ENCODE measurements at regions not wholly inside any gene's neighbourhood (a gene's known extent, or its start where the extent isn't known, plus 50 kb on each side); places are given as distances from the start of the nearest gene placed in this dataset.

DNA sequence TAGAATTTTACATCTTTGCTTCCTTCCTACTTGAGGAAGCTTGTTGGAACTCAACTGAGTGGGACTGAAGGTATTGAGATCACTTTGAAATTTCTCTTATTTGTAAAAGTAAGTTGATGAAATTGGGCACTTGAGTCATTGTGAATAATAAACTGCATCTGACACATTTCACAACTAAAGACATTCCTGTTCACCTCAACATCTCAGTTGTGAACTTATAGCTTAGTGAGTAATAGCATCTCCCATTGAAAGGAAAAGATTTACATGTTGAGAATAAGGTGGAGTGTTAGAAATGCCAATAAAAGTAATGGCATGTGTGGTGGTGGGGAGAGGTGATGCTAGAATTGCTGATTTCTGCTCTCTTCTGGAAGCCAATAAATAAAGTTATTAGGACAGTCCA, 145.0 kb downstream of the SLC24A2 start:
- no peak for TF ChIP-seq CTCF (IDR thresholded peaks at IDR 0.05; ENCODE audit: low read depth, low read length, missing control alignments)
- DNase-seq (ENCODE audit: low read depth), result no peak
- no peak overlapping the region for H3K4me3 ChIP-seq (ENCODE audit: low read depth, low read length)

DNA sequence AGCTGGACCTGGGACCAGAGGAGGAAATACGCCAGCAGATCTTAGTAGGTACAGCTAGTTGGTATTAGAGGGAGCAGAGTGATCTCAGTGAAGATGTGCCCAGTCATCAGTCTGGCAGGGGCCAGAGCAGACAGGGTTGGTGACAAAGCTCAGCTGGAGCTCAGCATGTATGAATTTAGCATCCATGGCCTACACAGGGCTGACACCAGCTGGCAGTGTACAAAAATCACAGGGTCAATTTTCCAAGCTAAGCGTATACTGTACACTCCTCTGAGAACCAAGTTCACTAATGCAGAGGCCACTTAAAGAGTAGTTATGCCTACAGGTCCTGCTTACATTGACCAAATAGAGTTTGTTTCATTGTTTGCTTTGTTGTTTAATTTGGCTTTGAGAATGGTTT, 146.6 kb downstream of the SLC24A2 start:
- DNase-seq (ENCODE audit: low read depth), result no peak
- H3K4me3 ChIP-seq (ENCODE audit: low read depth, low read length), result no peak overlapping the region
- no peak for TF ChIP-seq CTCF (IDR thresholded peaks at IDR 0.05; ENCODE audit: low read depth, low read length, missing control alignments)

DNA sequence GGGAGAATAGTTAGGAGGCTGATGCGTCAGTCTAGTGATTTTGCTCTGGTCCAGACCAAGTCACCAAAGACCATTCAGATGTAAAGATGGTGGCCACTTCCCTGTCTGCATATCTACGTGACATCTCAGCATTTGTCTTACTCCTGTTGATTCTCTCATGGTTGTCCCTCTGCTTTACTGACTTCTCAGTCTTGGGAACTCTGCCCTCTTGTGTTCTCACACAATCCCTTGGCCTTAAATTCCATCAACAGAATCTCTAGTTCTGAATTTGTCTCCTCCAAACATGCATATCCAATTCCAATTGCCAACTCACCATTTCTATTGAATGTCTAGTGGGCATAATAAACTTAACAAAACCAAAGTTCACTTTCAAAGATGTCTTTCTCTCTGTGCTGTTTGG, 147.8 kb downstream of the SLC24A2 start:
- TF ChIP-seq CTCF (IDR thresholded peaks at IDR 0.05; ENCODE audit: low read depth, low read length, missing control alignments), result no peak
- no peak for DNase-seq (ENCODE audit: low read depth)

DNA sequence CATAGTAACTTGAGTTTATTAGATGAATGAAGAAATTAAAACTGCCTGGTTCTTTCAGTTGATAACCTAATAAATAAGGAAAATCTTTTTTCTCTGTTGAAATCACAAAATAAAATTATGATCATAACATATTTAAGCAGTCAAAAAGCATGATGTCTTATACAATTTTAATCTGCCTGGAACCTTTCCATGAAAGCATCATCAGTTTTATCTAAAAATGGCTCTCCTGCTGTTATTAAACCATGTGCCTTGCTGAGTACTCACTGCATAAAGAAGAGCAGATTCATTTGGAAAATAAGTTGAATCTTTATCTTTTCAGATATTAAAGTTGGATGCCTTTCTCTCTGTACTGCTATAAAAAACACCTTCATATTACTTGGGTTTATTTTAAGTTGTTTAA, 148.8 kb downstream of the SLC24A2 start:
- no peak for TF ChIP-seq CTCF (IDR thresholded peaks at IDR 0.05; ENCODE audit: low read depth, low read length, missing control alignments)
- no peak overlapping the region for H3K4me3 ChIP-seq (ENCODE audit: low read depth, low read length)
- DNase-seq (ENCODE audit: low read depth), result no peak

More for the DNA sequence above, 147.8 kb downstream of the SLC24A2 start:
- no peak overlapping the region for H3K4me3 ChIP-seq (ENCODE audit: low read depth, low read length)

DNA sequence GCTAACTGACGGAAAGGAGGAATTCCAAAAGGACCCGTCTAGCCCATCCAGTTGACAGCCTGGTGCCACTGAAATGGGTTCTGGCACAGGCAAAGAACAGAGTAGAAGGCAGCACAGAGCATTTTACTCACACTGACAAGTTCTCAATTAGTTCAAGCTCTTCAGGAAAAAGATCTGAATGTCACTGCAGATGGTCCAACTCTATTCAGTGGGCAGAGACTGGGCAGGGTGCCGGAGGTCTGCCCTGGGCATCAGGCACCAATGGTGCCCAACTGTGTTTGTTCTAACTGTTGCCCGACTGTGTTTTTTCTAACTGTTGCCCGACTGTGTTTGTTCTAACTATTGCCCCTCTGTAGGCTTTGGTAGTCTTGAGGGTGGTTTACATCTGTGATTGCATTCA, 151.8 kb downstream of the SLC24A2 start:
- TF ChIP-seq CTCF (IDR thresholded peaks at IDR 0.05; ENCODE audit: low read depth, low read length, missing control alignments), result no peak
- no peak for DNase-seq (ENCODE audit: low read depth)
- H3K4me3 ChIP-seq (ENCODE audit: low read depth, low read length), result no peak overlapping the region

DNA sequence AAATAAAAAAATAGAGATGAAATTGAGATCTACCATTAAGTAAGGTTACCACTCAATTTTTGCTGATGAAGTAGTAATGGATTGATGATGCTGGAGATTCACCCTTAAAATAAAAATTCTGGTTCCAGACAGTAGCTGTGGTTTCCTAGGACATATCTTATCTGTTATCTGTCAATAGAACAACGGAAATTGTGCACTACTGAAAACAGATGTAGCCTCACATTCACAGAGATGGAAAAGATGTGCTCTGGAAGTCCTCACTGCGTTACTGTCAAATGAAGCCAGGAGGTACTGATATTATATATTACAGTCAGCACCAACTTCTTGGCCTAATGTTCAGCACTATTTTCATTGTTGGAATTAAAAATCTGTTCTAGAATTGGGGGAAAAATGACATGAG, 154.0 kb downstream of the SLC24A2 start:
- TF ChIP-seq CTCF (IDR thresholded peaks at IDR 0.05; ENCODE audit: low read depth, low read length, missing control alignments), result no peak
- no peak for DNase-seq (ENCODE audit: low read depth)
- no peak overlapping the region for H3K4me3 ChIP-seq (ENCODE audit: low read depth, low read length)

- no peak for DNase-seq (ENCODE audit: low read depth)
- TF ChIP-seq CTCF (IDR thresholded peaks at IDR 0.05; ENCODE audit: low read depth, low read length, missing control alignments), result no peak
- no peak overlapping the region for H3K4me3 ChIP-seq (ENCODE audit: low read depth, low read length)
Measured at GRCh38 chr9:19631181-19631580, 157.7 kb downstream of the SLC24A2 start.
